DMS 273 treated with DMSO at 0.1 percent for 48 hours (cell line): ENCODE measurements at regions not wholly inside any gene's neighbourhood (a gene's known extent, or its start where the extent isn't known, plus 50 kb on each side); places are given as distances from the start of the nearest gene placed in this dataset.
"Not testable (repeated sequence)": the region's sequence is repeated elsewhere in the genome, so short reads cannot be mapped to it uniquely, and the experiment has no call there.

Source experiments
- DNase-seq: peaks from one replicate; lab custom pipeline; 2025; lab: John Stamatoyannopoulos, UW

- no peak for DNase-seq
Observed at GRCh38 chr5:144004146-144004545, 166.3 kb downstream of the YIPF5 start.

GRCh38 chr5:144004751-144005150 lies 165.7 kb downstream of the YIPF5 start:
- no peak for DNase-seq

GRCh38 chr5:144009116-144009515 lies 161.3 kb downstream of the YIPF5 start:
- no peak for DNase-seq

GRCh38 chr5:144011388-144011787 lies 159.1 kb downstream of the YIPF5 start:
- DNase-seq, result no peak

GRCh38 chr5:144013816-144014215 lies 156.6 kb downstream of the YIPF5 start:
- no peak for DNase-seq

- no peak for DNase-seq
Observed at GRCh38 chr5:144015961-144016360, 154.5 kb downstream of the YIPF5 start.

- DNase-seq, result peak; percentile 92
Observed at GRCh38 chr5:144017119-144017518, 153.3 kb downstream of the YIPF5 start.

GRCh38 chr5:144017631-144018030 lies 152.8 kb downstream of the YIPF5 start:
- DNase-seq, result no peak

- no peak for DNase-seq
Observed at GRCh38 chr5:144024090-144024489, 146.4 kb downstream of the YIPF5 start.

- DNase-seq, result no peak
Observed at GRCh38 chr5:144024545-144024944, 145.9 kb downstream of the YIPF5 start.

- no peak for DNase-seq
Observed at GRCh38 chr5:144026286-144026685, 144.2 kb downstream of the YIPF5 start.

GRCh38 chr5:144028058-144028457 lies 142.4 kb downstream of the YIPF5 start:
- peak; percentile 3 for DNase-seq

GRCh38 chr5:144028636-144029035 lies 141.8 kb downstream of the YIPF5 start:
- no peak for DNase-seq

- DNase-seq, result no peak
Observed at GRCh38 chr5:144030904-144031303, 139.6 kb downstream of the YIPF5 start.

GRCh38 chr5:144032375-144032774 lies 138.1 kb downstream of the YIPF5 start:
- no peak for DNase-seq

GRCh38 chr5:144033486-144033885 lies 137.0 kb downstream of the YIPF5 start:
- DNase-seq, result no peak

- DNase-seq, result no peak
Observed at GRCh38 chr5:144035046-144035740, 135.3 kb downstream of the YIPF5 start.

- DNase-seq, result no peak
Observed at GRCh38 chr5:144036476-144036875, 134.0 kb downstream of the YIPF5 start.

GRCh38 chr5:144040615-144041305 lies 129.7 kb downstream of the YIPF5 start:
- DNase-seq, result no peak

GRCh38 chr5:144042156-144042555 lies 128.3 kb downstream of the YIPF5 start:
- no peak for DNase-seq

GRCh38 chr5:144048259-144048856 lies 122.1 kb downstream of the YIPF5 start:
- DNase-seq, result no peak

GRCh38 chr5:144055391-144055790 lies 115.1 kb downstream of the YIPF5 start:
- DNase-seq, result not testable (repeated sequence)

GRCh38 chr5:144060091-144060490 lies 110.4 kb downstream of the YIPF5 start:
- DNase-seq, result not testable (repeated sequence)
